Sciatic nerve (tissue), 2 donors: ENCODE measurements at regions not wholly inside any gene's neighbourhood (a gene's known extent, or its start where the extent isn't known, plus 50 kb on each side); places are given as distances from the start of the nearest gene placed in this dataset.
"Not testable (repeated sequence)": the region's sequence is repeated elsewhere in the genome, so short reads cannot be mapped to it uniquely, and the experiment has no call there.

Source experiments
- ATAC-seq: fragments of 200-7000 bp; cut with Tn5 transposase; one replicate; pipeline ENCODE4 v1.9.1; 2020; ENCODE audit warnings: mild to moderate bottlenecking, moderate library complexity
- DNase-seq: peaks from one replicate; pipeline ENCODE4 v3.0.0-alpha.2; 2020; ENCODE audit warnings: low spot score
- intact Hi-C: fragments of 100-400 bp; cut with DNase I; formaldehyde crosslinking; loops from one replicate; pipeline ENCODE4 v1.14.2; 2022
- donor health status: DM: no; HTN: no; CAD: no.
- donor health status: DM: no; HTN: no; CAD: no.

- DNase-seq (no peak), ATAC-seq (no peak)
- intact Hi-C loops: no loop called here
Observed at GRCh38 chr2:208669394-208669793, 262.8 kb downstream of the PTH2R start.

- ATAC-seq (no peak), DNase-seq (no peak)
- intact Hi-C loops: no loop called here
Observed at GRCh38 chr2:208671284-208671683, 264.7 kb downstream of the PTH2R start.

GRCh38 chr2:208671886-208672680 is 265.5 kb downstream of the PTH2R start:
- no peak for DNase-seq
- no peak for ATAC-seq
- intact Hi-C loops: no loop called here

- DNase-seq (no peak), ATAC-seq (no peak)
- intact Hi-C loops: no loop called here
Observed at GRCh38 chr2:208673631-208674030, 267.0 kb downstream of the PTH2R start.

GRCh38 chr2:208674919-208675318 is 268.3 kb downstream of the PTH2R start:
- DNase-seq (no peak), ATAC-seq (no peak)
- intact Hi-C loops: no loop called here

GRCh38 chr2:208685929-208686328 is 279.3 kb downstream of the PTH2R start:
- ATAC-seq, intact Hi-C loops: not testable (repeated sequence)
- DNase-seq: peak; percentile 46

- intact Hi-C loops: no loop called here
- no peak for ATAC-seq
- DNase-seq: no peak
Observed at GRCh38 chr2:208686665-208687064, 280.1 kb downstream of the PTH2R start.

GRCh38 chr2:208687720-208688119 is 281.1 kb downstream of the PTH2R start:
- ATAC-seq, intact Hi-C loops, DNase-seq: not testable (repeated sequence)

- DNase-seq: no peak
- ATAC-seq: no peak
- intact Hi-C loops: no loop called here
Observed at GRCh38 chr2:208698114-208698513, 291.5 kb downstream of the PTH2R start.

GRCh38 chr2:208708486-208708885 is 301.9 kb downstream of the PTH2R start:
- intact Hi-C loops: no loop called here
- ATAC-seq (no peak), DNase-seq (no peak)

GRCh38 chr2:208711598-208711997 is 305.0 kb downstream of the PTH2R start:
- no peak for DNase-seq
- intact Hi-C loops: no loop called here

GRCh38 chr2:208713066-208713745 is 306.6 kb downstream of the PTH2R start:
- ATAC-seq: no peak
- intact Hi-C loops: no loop called here
- no peak for DNase-seq

More at GRCh38 chr2:208711598-208711997, 305.0 kb downstream of the PTH2R start:
- ATAC-seq: no peak

GRCh38 chr2:208718828-208719227 is 312.2 kb downstream of the PTH2R start:
- intact Hi-C loops: no loop called here
- no peak for DNase-seq

GRCh38 chr2:208722731-208723130 is 316.1 kb downstream of the PTH2R start:
- ATAC-seq (no peak), DNase-seq (no peak)
- intact Hi-C loops: no loop called here

More at GRCh38 chr2:208718828-208719227, 312.2 kb downstream of the PTH2R start:
- ATAC-seq: no peak

- no peak for DNase-seq
- ATAC-seq: no peak
- intact Hi-C loops: no loop called here
Observed at GRCh38 chr2:208725280-208725679, 318.7 kb downstream of the PTH2R start.

- DNase-seq (no peak), ATAC-seq (no peak)
- intact Hi-C loops: no loop called here
Observed at GRCh38 chr2:208726242-208726641, 319.6 kb downstream of the PTH2R start.

GRCh38 chr2:208751663-208752415 is 345.2 kb downstream of the PTH2R start:
- intact Hi-C loops, ATAC-seq: not testable (repeated sequence)
- peak; percentile 51 for DNase-seq

- DNase-seq (no peak), ATAC-seq (no peak)
- intact Hi-C loops: no loop called here
Observed at GRCh38 chr2:208757364-208757763, 350.8 kb downstream of the PTH2R start.

- not testable (repeated sequence) for ATAC-seq
Observed at GRCh38 chr2:208773074-208773473, 366.5 kb downstream of the PTH2R start.

GRCh38 chr2:208781166-208781565 is 374.6 kb downstream of the PTH2R start:
- no peak for DNase-seq
- ATAC-seq: no peak
- intact Hi-C loops: no loop called here

More at GRCh38 chr2:208773074-208773473, 366.5 kb downstream of the PTH2R start:
- intact Hi-C loops, DNase-seq: not testable (repeated sequence)
